KMS-11 (cell line): ENCODE measurements at regions not wholly inside any gene's neighbourhood (a gene's known extent, or its start where the extent isn't known, plus 50 kb on each side); places are given as distances from the start of the nearest gene placed in this dataset.
"Not testable (repeated sequence)": the region's sequence is repeated elsewhere in the genome, so short reads cannot be mapped to it uniquely, and the experiment has no call there.

ENCODE experiments used
- H2AFZ ChIP-seq: fragments of 200-600 bp; sonication (generic); 2 replicates; pipeline ENCODE4 v1.6.1; 2016; ENCODE audit warnings: antibody characterized with exemption, mixed run types, low read depth
- H3K27ac ChIP-seq: fragments of 200-600 bp; sonication (generic); 2 replicates; pipeline ENCODE4 v1.6.1; 2016; ENCODE audit warnings: mild to moderate bottlenecking, mixed run types
- H3K27me3 ChIP-seq: fragments of 200-600 bp; sonication (generic); 2 replicates; pipeline ENCODE4 v1.6.1; 2017; ENCODE audit warnings: mild to moderate bottlenecking, low read depth, mixed run types, moderate library complexity; ENCODE audit not compliant: insufficient read depth
- H3K36me3 ChIP-seq: fragments of 200-600 bp; sonication (generic); 2 replicates; pipeline ENCODE4 v1.6.1; 2017; ENCODE audit warnings: mild to moderate bottlenecking, mixed run types; ENCODE audit not compliant: insufficient read depth
- H3K4me1 ChIP-seq: fragments of 200-600 bp; sonication (generic); 2 replicates; pipeline ENCODE4 v1.6.1; 2016; ENCODE audit warnings: mild to moderate bottlenecking, low read depth, mixed run types; ENCODE audit not compliant: poor library complexity, severe bottlenecking
- H3K4me2 ChIP-seq: fragments of 200-600 bp; sonication (generic); 2 replicates; pipeline ENCODE4 v1.7.0; 2016; ENCODE audit warnings: mild to moderate bottlenecking, mixed run types
- H3K4me3 ChIP-seq: fragments of 200-600 bp; sonication (generic); IDR thresholded peaks from 2 replicates; pipeline ENCODE4 v1.6.1; 2017; ENCODE audit warnings: low read depth, low read length, mixed read lengths; ENCODE audit not compliant: insufficient read depth
- H3K79me2 ChIP-seq: fragments of 200-600 bp; sonication (generic); 2 replicates; pipeline ENCODE4 v1.6.1; 2016; ENCODE audit warnings: low read depth, mixed run types; ENCODE audit not compliant: insufficient read depth
- H3K9ac ChIP-seq: fragments of 200-600 bp; sonication (generic); 2 replicates; pipeline ENCODE4 v1.6.1; 2016; ENCODE audit warnings: mild to moderate bottlenecking, mixed run types
- H4K20me1 ChIP-seq: fragments of 200-600 bp; sonication (generic); 2 replicates; pipeline ENCODE4 v1.6.1; 2016; ENCODE audit warnings: mild to moderate bottlenecking, mixed run types; ENCODE audit not compliant: insufficient read depth
- CTCF ChIP-seq: fragments of 200-600 bp; sonication (generic); conservative IDR thresholded peaks from 2 replicates; pipeline ENCODE4 v1.6.1; 2017; ENCODE audit warnings: low read depth, mild to moderate bottlenecking, antibody characterized with exemption, low read length, moderate library complexity, mixed read lengths

- Histone ChIP-seq H3K79me2 (no peaks in the 10 kb centered on the region), H3K36me3 (no peaks in the 10 kb centered on the region), H4K20me1 (no peaks in the 10 kb centered on the region), H3K4me2 (no peak overlapping the region), H2AFZ (no peak overlapping the region), H3K27me3 (no peaks in the 10 kb centered on the region), H3K9ac (no peak overlapping the region), H3K4me1 (no peaks in the 10 kb centered on the region), H3K4me3 (no peak overlapping the region), H3K27ac (no peak overlapping the region)
- TF ChIP-seq CTCF, result no peak; the same call in 1 of the 2 replicates
Observed at GRCh38 chr2:184162426-184162825, 435.9 kb upstream of the ZNF804A start.

- H3K36me3 ChIP-seq, H3K27ac ChIP-seq: not testable (repeated sequence)
Observed at GRCh38 chr2:184168823-184169222, 429.5 kb upstream of the ZNF804A start.

GRCh38 chr2:184169366-184169765 lies 429.0 kb upstream of the ZNF804A start:
- H3K9ac ChIP-seq, result no peak overlapping the region
- H3K4me3 ChIP-seq, result no peak overlapping the region
- no peaks in the 10 kb centered on the region for H3K27me3 ChIP-seq
- H3K79me2 ChIP-seq, result no peaks in the 10 kb centered on the region
- no peaks in the 10 kb centered on the region for H3K36me3 ChIP-seq
- no peak overlapping the region for H3K4me2 ChIP-seq
- no peaks in the 10 kb centered on the region for H3K4me1 ChIP-seq
- H2AFZ ChIP-seq, result no peak overlapping the region
- no peak overlapping the region for H3K27ac ChIP-seq
- TF ChIP-seq CTCF, result no peak
- H4K20me1 ChIP-seq, result no peaks in the 10 kb centered on the region

More at GRCh38 chr2:184168823-184169222, 429.5 kb upstream of the ZNF804A start:
- not testable (repeated sequence) for H2AFZ ChIP-seq, H3K4me3 ChIP-seq, H3K79me2 ChIP-seq, H3K9ac ChIP-seq, H3K4me2 ChIP-seq, H3K4me1 ChIP-seq, H3K27me3 ChIP-seq, H4K20me1 ChIP-seq

GRCh38 chr2:184174493-184175104 lies 423.7 kb upstream of the ZNF804A start:
- H3K4me2 ChIP-seq, result no peak overlapping the region
- H2AFZ ChIP-seq, result no peak overlapping the region

More at GRCh38 chr2:184174493-184175104, 423.7 kb upstream of the ZNF804A start:
- H3K4me3 ChIP-seq, result no peak overlapping the region
- H3K79me2 ChIP-seq, result no peaks in the 10 kb centered on the region
- no peaks in the 10 kb centered on the region for H4K20me1 ChIP-seq
- H3K4me1 ChIP-seq, result no peaks in the 10 kb centered on the region
- no peak overlapping the region for H3K27ac ChIP-seq
- no peaks in the 10 kb centered on the region for H3K27me3 ChIP-seq
- TF ChIP-seq CTCF, result no peak
- no peak overlapping the region for H3K9ac ChIP-seq
- H3K36me3 ChIP-seq, result no peaks in the 10 kb centered on the region
